GM19463 (cell line): ENCODE measurements at regions not wholly inside any gene's neighbourhood (a gene's known extent, or its start where the extent isn't known, plus 50 kb on each side); places are given as distances from the start of the nearest gene placed in this dataset.

ENCODE experiments used
- ATAC-seq: cut with Tn5 transposase; IDR thresholded peaks from one replicate; pipeline ENCODE4 v1.9.1; 2021; ENCODE audit warnings: mild to moderate bottlenecking, moderate library complexity; ENCODE audit not compliant: unreplicated experiment

- ATAC-seq: no peak
Observed at GRCh38 chr12:75974323-75975187, 57.0 kb downstream of the PHLDA1 start.

- ATAC-seq: no peak
Observed at GRCh38 chr12:75971253-75971652, 60.3 kb downstream of the PHLDA1 start.

- no peak for ATAC-seq
Observed at GRCh38 chr12:75970310-75970709, 61.3 kb downstream of the PHLDA1 start.

- ATAC-seq: no peak
Observed at GRCh38 chr12:75969768-75970167, 61.8 kb downstream of the PHLDA1 start.

- ATAC-seq: no peak
Observed at GRCh38 chr12:75965661-75966060, 65.9 kb downstream of the PHLDA1 start.

- ATAC-seq: peak; percentile 36
Observed at GRCh38 chr12:75964150-75964549, 67.4 kb downstream of the PHLDA1 start.

- no peak for ATAC-seq
Observed at GRCh38 chr12:75961878-75962277, 69.7 kb downstream of the PHLDA1 start.

GRCh38 chr12:75960954-75961661, 70.5 kb downstream of the PHLDA1 start:
- ATAC-seq: no peak

GRCh38 chr12:75960086-75960910, 71.3 kb downstream of the PHLDA1 start:
- ATAC-seq: peak; percentile 60

- ATAC-seq: no peak
Observed at GRCh38 chr12:75959506-75959905, 72.1 kb downstream of the PHLDA1 start.

- no peak for ATAC-seq
Observed at GRCh38 chr12:75959060-75959459, 72.5 kb downstream of the PHLDA1 start.

GRCh38 chr12:75955251-75955650, 76.3 kb downstream of the PHLDA1 start:
- no peak for ATAC-seq

- no peak for ATAC-seq
Observed at GRCh38 chr12:75954749-75955148, 76.8 kb downstream of the PHLDA1 start.

GRCh38 chr12:75954041-75954440, 77.5 kb downstream of the PHLDA1 start:
- ATAC-seq: no peak

GRCh38 chr12:75953312-75953906, 78.2 kb downstream of the PHLDA1 start:
- no peak for ATAC-seq

- ATAC-seq: no peak
Observed at GRCh38 chr12:75951399-75952278, 79.9 kb downstream of the PHLDA1 start.

- no peak for ATAC-seq
Observed at GRCh38 chr12:75947156-75947723, 84.3 kb downstream of the PHLDA1 start.

GRCh38 chr12:75945581-75945980, 86.0 kb downstream of the PHLDA1 start:
- no peak for ATAC-seq

- no peak for ATAC-seq
Observed at GRCh38 chr12:75944905-75945432, 86.6 kb downstream of the PHLDA1 start.
